Stimulated activated CD4-positive, alpha-beta T cell treated with anti-CD3 and anti-CD28 coated beads, Interleukin-4, amount 100 ng/mL, for 48 hours (primary cell): ENCODE measurements at regions not wholly inside any gene's neighbourhood (a gene's known extent, or its start where the extent isn't known, plus 50 kb on each side); places are given as distances from the start of the nearest gene placed in this dataset.
"Not testable (repeated sequence)": the region's sequence is repeated elsewhere in the genome, so short reads cannot be mapped to it uniquely, and the experiment has no call there.

Experiments used
- DNase-seq, 2 donors: peaks; one replicate each; pipeline ENCODE4 v3.0.0-alpha.2; 2020; ENCODE audit warnings: low read depth in 2 of 2

GRCh38 chr2:192828947-192829346 lies 634.2 kb upstream of the TMEFF2 start:
- no peak for DNase-seq

GRCh38 chr2:192828175-192828574 lies 633.4 kb upstream of the TMEFF2 start:
- DNase-seq, result no peak

GRCh38 chr2:192827735-192828134 lies 633.0 kb upstream of the TMEFF2 start:
- DNase-seq, result no peak

GRCh38 chr2:192814376-192814775 lies 619.6 kb upstream of the TMEFF2 start:
- no peak for DNase-seq

GRCh38 chr2:192813341-192813740 lies 618.6 kb upstream of the TMEFF2 start:
- DNase-seq, result no peak

- DNase-seq, result no peak
Measured at GRCh38 chr2:192809173-192809572, 614.4 kb upstream of the TMEFF2 start.

GRCh38 chr2:192783643-192784042 lies 588.9 kb upstream of the TMEFF2 start:
- no peak for DNase-seq

GRCh38 chr2:192775459-192776262 lies 580.9 kb upstream of the TMEFF2 start:
- no peak for DNase-seq

- no peak for DNase-seq
Measured at GRCh38 chr2:192775011-192775410, 580.3 kb upstream of the TMEFF2 start.

- DNase-seq, result no peak
Measured at GRCh38 chr2:192773044-192773443, 578.3 kb upstream of the TMEFF2 start.

GRCh38 chr2:192749611-192750200 lies 555.0 kb upstream of the TMEFF2 start:
- no peak for DNase-seq

- no peak for DNase-seq
Measured at GRCh38 chr2:192741889-192742288, 547.2 kb upstream of the TMEFF2 start.

GRCh38 chr2:192735447-192735846 lies 540.7 kb upstream of the TMEFF2 start:
- no peak for DNase-seq

GRCh38 chr2:192729369-192729768 lies 534.6 kb upstream of the TMEFF2 start:
- no peak for DNase-seq

GRCh38 chr2:192725991-192726390 lies 531.3 kb upstream of the TMEFF2 start:
- no peak for DNase-seq

- no peak for DNase-seq
Measured at GRCh38 chr2:192719629-192720028, 524.9 kb upstream of the TMEFF2 start.

- no peak for DNase-seq
Measured at GRCh38 chr2:192718340-192718739, 523.6 kb upstream of the TMEFF2 start.

- no peak for DNase-seq
Measured at GRCh38 chr2:192700934-192701333, 506.2 kb upstream of the TMEFF2 start.

- DNase-seq, result no peak
Measured at GRCh38 chr2:192697880-192698279, 503.1 kb upstream of the TMEFF2 start.

- DNase-seq, result no peak
Measured at GRCh38 chr2:192696857-192697256, 502.1 kb upstream of the TMEFF2 start.

- no peak for DNase-seq
Measured at GRCh38 chr2:192687015-192687414, 492.3 kb upstream of the TMEFF2 start.

- not testable (repeated sequence) for DNase-seq
Measured at GRCh38 chr2:192682511-192682910, 487.8 kb upstream of the TMEFF2 start.

GRCh38 chr2:192675681-192676080 lies 480.9 kb upstream of the TMEFF2 start:
- DNase-seq, result no peak
